ENCODE measurements at regions not wholly inside any gene's neighbourhood (a gene's known extent, or its start where the extent isn't known, plus 50 kb on each side); places are given as distances from the start of the nearest gene placed in this dataset.

- intact Hi-C loops (cut with DNase I), result no loop called here
Measured at GRCh38 chr4:184318852-184319251, 101.2 kb upstream of the ENPP6 start.

GRCh38 chr4:184317234-184317918 lies 99.7 kb upstream of the ENPP6 start:
- Histone ChIP-seq H3K27ac (no peak overlapping the region), H3K36me3 (no peaks in the 10 kb centered on the region), H3K9me3 (no peaks in the 10 kb centered on the region), H3K4me3 (no peak overlapping the region), H3K4me1 (replicated peaks) (no peaks in the 10 kb centered on the region), H3K27me3 (replicated peaks; ENCODE audit: insufficient read depth) (no peaks in the 10 kb centered on the region)
- DNase-seq (ENCODE audit: low spot score), result peak; percentile 2
- 83% methylated on average over 14 of the region's 14 CpGs for WGBS
- intact Hi-C loops (cut with DNase I), result no loop called here
- TF ChIP-seq CTCF (IDR thresholded peaks at IDR 0.05) (no peak), POLR2AphosphoS5 (IDR thresholded peaks at IDR 0.05) (no peak), POLR2A (IDR thresholded peaks at IDR 0.05) (no peak)

More at GRCh38 chr4:184318852-184319251, 101.2 kb upstream of the ENPP6 start:
- TF ChIP-seq CTCF (IDR thresholded peaks at IDR 0.05) (no peak), POLR2AphosphoS5 (IDR thresholded peaks at IDR 0.05) (no peak), POLR2A (IDR thresholded peaks at IDR 0.05) (no peak)
- no peak for DNase-seq (ENCODE audit: low spot score)
- Histone ChIP-seq H3K4me3 (no peak overlapping the region), H3K27ac (no peak overlapping the region), H3K27me3 (replicated peaks; ENCODE audit: insufficient read depth) (no peaks in the 10 kb centered on the region), H3K36me3 (no peaks in the 10 kb centered on the region), H3K9me3 (no peaks in the 10 kb centered on the region), H3K4me1 (replicated peaks) (no peaks in the 10 kb centered on the region)
- WGBS, result 79% methylated on average over 8 of the region's 8 CpGs

- no peaks in the 10 kb centered on the region for H3K27me3 ChIP-seq (replicated peaks; ENCODE audit: insufficient read depth)
- TF ChIP-seq POLR2A (IDR thresholded peaks at IDR 0.05), result no peak
- no peak for TF ChIP-seq POLR2AphosphoS5 (IDR thresholded peaks at IDR 0.05)
- no peak for TF ChIP-seq CTCF (IDR thresholded peaks at IDR 0.05)
- intact Hi-C loops (cut with DNase I), result no loop called here
- no peak for DNase-seq (ENCODE audit: low spot score)
- 83% methylated on average over 10 of the region's 10 CpGs for WGBS
- H3K4me3 ChIP-seq, result no peak overlapping the region
- H3K27ac ChIP-seq, result no peak overlapping the region
- no peaks in the 10 kb centered on the region for H3K9me3 ChIP-seq
- no peaks in the 10 kb centered on the region for H3K36me3 ChIP-seq
- no peaks in the 10 kb centered on the region for H3K4me1 ChIP-seq (replicated peaks)
Measured at GRCh38 chr4:184316821-184317220, 99.1 kb upstream of the ENPP6 start.

GRCh38 chr4:184315675-184316359 lies 98.1 kb upstream of the ENPP6 start:
- no peak for TF ChIP-seq POLR2A (IDR thresholded peaks at IDR 0.05)
- TF ChIP-seq CTCF (IDR thresholded peaks at IDR 0.05), result no peak
- no peak for TF ChIP-seq POLR2AphosphoS5 (IDR thresholded peaks at IDR 0.05)
- WGBS, result 95% methylated on average over 8 of the region's 8 CpGs

More at GRCh38 chr4:184315675-184316359, 98.1 kb upstream of the ENPP6 start:
- no peaks in the 10 kb centered on the region for H3K36me3 ChIP-seq
- H3K4me3 ChIP-seq, result no peak overlapping the region
- intact Hi-C loops (cut with DNase I), result no loop called here
- no peaks in the 10 kb centered on the region for H3K27me3 ChIP-seq (replicated peaks; ENCODE audit: insufficient read depth)
- DNase-seq (ENCODE audit: low spot score), result no peak
- no peak overlapping the region for H3K27ac ChIP-seq
- H3K9me3 ChIP-seq, result no peaks in the 10 kb centered on the region
- no peaks in the 10 kb centered on the region for H3K4me1 ChIP-seq (replicated peaks)
